ENCODE measurements at regions not wholly inside any gene's neighbourhood (a gene's known extent, or its start where the extent isn't known, plus 50 kb on each side); places are given as distances from the start of the nearest gene placed in this dataset.
A peak's percentile ranks its signal among the peaks of the same experiment; 100 is the strongest.
"Not testable (repeated sequence)": the region's sequence is repeated elsewhere in the genome, so short reads cannot be mapped to it uniquely, and the experiment has no call there.

DNA sequence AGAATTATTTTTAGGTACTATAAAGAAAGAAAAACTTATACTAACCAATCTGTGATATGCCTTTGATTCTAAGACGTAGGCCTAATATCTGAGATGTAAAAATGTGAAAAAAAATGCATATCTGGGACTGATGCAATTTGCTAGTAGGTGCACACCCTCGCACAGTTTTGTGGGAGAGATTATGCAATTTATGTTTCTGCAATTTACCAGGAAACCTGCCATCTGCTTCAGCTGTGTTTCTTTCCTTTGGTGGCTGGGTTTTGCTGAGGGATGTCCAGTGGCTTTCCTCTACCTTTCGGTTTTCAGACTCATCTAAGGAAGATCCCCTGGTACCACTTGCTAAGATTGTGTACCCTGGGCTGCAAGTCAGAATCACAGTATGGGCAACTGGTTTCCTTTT lies 186.9 kb downstream of the ZFP64 start:
- DNase-seq = no peak

DNA sequence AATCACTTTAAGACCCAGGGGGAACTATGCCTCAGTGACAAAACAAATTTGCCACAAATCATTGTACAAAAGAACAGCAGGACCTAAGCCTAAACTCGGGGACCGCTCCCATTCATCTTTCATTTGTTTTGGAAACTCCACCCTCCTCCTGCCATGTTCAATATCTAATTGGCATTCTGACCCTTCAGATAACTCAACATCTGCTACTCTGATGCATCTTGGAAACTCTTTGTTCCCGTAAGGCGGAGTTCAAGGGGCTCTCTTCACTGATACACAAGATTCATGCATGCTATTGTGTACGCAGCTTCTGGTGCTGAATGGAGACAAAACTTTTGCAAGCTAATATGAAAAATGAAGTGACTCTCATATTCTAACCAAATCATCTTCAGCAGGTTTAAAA lies 187.6 kb downstream of the ZFP64 start:
- DNase-seq = no peak

DNA sequence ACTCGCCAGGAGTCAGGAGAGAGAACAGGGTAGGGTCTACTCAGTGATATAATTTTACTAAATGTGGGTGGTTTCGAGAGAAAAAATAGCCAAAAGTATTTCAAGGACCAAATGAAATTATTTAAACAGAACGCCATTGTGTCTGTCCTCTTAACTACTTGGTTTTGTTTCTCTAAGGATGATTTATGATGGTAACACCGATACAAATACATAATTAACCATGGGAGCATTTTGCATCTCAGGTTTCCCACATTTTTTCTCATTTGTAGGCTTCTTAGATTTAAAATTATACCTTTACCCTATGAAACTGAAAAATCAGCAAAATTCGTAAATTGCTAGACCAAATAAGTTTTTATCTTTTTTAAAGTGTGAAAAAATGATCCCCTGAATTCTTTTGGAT lies 188.2 kb downstream of the ZFP64 start:
- DNase-seq = no peak

DNA sequence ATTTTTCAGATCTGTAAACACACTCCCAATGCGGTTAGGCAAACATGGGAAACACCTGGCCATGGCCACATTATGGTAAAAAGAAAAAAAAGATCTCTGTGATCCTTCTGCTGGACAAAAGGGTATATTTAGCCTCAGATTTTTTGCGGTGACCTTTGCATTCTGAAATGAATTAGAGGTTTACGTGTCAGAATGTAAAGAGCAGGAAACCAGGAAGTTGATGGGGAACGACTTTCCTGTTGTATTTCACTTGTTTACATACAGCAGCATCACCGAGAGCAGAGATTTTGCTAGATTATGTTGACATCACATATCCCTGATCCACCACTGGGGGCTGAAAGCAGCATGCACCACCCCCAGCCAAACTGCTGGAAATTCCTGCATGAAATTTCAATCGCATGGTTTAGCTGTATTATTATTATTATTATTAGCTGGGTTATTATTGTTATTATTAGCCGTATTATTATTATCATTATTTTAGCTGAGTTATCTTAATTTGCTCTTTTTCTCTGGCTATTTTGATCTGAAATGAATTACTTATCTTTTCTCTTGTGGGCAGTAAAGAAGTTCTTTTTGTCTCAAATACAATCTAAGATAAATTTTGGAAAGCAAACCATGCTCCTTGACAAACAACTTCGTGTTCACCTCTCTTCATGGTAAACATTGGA lies 189.4 kb downstream of the ZFP64 start:
- DNase-seq = peak in 1 of 2 experiments; percentile 12

DNA sequence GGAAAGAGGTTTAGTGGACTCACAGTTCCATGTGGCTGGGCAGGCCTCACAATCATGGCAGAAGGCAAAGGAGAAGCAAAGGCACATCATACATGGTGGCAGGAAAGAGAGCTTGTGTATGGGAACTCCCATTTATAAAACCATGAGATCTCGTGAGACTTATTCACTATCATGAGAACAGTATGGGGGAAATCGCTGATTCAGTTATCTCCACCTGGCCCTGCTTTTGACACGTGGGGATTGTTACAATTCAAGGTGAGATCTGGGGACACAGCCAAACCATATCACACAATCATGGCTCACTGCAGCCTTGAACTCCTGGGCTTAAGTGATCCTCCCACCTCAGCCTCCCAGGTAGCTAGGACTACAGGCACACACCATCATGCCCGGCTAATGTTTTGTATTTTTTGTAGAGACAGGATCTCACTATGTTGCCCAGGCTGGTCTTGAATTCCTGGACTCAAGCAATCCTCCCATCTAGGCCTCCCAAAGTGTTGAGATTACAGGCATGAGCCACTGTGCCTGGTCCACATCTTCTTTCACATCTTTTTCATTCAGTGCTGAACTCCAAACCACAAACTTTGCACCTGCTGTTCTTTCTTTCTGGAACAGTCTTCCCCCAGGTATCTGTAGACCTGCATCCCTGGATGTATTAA lies 194.2 kb downstream of the ZFP64 start:
- not testable (repeated sequence) for DNase-seq

DNA sequence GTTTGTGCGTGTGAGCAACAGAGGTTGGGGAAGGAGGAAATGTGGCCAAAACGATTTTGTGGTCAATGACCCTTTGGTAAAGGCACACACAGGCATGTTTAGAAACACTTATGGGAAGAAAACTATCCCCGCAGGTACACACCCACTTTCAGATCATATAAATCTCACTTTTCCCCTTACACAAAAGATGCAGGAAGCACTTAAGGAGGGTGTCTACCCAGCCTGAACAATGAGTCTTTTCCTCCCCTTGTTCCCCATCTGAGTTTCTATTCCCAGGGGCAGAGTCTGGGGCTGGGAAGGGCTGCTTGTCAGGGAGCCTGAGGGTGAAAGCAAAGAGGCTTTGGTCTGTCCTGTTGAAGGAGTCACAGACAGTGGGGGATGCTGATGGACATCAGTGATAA lies 193.2 kb upstream of the SALL4 start:
- DNase-seq = no peak

DNA sequence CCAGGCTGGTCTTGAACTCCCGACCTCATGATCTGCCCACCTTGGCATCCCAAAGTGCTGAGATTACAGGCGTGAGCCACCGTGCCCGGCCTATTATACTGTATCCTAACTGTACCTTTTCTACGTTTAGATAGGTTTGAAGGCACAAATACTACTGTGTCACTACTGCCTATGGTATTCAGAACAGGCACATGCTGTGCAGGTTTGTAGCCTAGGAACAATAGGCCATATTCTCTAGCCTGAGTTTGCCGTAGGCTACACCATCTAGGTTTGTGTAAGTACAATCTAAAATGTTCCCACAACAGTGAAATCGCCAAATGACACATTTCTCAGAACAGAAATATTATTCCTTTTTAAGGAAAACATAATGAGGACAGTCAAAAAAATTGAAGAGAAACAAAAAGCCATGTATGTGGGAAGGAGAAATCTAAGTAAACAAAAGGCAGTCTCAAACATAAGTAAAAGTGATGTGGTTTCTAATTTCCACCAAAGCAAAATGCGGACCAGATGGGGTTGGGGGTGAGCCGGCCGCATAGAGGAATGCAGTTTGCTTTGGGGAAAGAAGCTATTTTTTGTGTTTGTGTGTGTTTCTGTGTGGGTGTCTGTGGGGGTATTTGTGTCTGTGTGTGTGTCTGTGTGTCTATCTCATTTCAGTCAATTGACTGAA lies 192.6 kb upstream of the SALL4 start:
- DNase-seq = no peak

DNA sequence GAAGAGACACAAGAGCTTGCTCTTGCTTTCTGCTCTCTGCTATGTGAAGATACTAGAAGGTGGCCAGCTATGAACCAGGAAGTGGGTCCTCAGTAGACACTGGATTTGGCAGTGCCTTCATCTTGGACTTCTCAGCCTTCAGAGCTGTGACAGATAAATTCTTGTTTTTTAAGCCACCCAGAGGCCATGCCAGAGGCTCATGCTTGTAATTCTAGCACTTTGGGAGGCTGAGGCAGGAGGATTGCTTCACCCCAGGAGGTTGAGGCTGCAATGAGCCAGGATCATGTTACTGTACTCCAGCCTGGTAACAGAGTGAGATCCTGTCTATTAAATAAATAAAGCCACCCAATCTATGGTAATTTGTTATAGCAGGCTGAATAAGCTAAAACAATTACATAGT lies 185.5 kb upstream of the SALL4 start:
- DNase-seq = no peak

DNA sequence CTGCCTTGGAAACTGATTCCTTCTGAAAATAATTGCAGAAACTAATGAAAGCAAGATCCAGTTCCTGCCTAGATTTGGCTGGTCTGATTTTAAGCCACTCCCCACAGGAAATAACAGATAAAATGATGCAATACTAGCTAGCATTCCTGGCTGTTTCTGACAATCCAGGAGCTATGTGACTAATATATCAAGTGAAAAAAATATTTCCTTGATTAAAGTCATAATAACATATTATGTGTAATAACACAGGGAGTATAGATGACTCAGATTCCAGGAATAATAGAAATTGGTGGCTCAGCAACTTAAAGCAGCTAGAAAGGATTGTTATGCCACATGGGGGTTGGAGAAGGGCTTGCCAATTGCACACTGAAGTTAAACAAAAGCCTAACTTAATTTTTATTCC lies 182.7 kb upstream of the SALL4 start:
- DNase-seq = peak; percentile 77 to 92

DNA sequence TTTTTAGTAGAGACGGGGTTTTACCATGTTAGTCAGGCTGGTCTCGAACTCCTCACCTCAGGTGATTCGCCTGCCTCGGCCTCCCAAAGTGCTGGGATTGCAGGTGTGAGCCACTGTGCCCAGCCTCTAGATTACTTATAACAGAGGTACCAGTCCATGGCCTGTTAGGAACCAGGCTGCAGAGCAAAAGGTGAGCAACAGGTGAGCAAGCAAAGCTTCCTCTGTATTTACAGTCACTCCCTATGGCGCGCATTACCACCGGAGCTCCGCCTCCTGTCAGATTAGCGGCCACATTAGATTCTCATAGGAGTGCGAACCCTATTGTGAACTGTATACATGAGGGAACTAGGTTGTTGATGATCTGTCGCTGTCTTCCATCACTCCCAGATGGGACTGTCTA lies 178.0 kb upstream of the SALL4 start:
- DNase-seq = no peak

DNA sequence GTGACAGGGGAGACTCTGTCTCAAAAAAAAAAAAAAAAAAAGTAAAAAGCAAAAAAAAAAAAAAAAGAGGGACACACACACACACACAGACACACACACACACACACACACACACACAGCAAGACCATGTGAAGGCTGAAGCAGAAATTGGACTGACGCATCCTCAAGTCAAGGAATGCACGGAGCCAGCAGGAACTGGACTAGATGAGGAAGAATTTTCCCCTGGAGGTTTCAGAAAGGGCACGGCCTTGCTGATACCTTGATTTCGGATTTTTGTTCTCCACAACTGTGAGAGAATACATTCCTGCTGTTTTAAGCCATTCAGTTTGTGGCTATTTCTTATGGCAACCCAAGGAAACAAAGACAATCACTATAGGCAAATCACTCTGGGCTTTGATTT lies 176.9 kb upstream of the SALL4 start:
- no peak for DNase-seq

DNA sequence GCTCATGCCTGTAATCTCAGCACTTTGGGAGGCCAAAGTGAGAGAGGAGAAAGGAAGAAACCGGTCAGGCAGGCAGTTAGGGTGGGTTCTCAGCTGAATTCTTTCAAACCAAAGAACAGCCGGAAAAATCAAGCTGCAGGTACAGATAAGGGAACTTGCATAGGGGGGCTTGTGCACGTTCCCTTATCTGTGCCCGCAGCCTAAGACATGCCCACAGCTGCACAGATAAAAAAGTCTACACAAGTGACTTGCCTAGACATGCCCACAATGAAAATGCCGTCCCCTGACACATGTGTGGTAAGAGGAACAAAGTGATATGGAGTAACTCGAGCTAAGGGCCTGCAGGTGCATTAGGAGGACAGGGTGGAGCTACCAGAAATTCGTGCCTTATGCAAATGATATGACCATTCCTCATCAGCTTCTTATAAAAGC lies 175.8 kb upstream of the SALL4 start:
- DNase-seq = no peak

DNA sequence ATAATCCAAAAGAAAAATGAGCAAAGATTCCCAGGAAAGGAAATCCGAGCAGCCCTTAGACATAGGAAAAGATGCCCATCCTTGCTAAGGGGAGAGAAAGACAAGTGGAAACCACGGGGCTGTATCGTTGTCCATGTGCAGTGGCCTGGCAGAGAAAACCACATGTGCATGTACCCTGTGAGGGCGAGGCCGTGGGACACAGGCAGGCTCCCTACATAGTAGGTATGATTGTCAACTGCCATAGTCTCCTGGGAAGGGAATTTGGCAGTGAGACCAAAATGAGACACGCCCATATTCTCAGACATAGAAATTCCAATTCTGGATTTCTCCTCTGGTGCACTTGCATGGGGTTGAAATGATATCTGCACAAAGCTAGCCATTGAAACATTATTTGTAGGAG lies 169.7 kb upstream of the SALL4 start:
- no peak for DNase-seq

DNA sequence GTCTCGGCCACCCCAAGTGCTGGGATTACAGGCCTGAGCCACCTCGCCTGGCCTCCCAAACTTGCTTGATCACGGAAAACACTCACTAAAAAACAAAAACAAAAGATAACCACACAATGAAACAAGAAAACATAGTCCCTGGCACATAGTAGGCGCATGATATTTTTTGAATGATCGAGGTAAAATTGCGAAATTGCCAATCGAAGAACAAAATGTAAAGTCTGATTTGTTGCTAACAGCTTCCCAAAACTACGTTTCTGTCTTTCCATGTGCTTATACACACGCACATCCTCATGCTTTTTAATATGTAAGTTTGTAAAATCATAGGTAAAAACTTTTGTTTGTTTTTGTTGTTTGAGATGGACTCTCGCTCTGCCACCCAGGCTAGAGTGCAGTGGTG lies 168.5 kb upstream of the SALL4 start:
- DNase-seq = no peak

DNA sequence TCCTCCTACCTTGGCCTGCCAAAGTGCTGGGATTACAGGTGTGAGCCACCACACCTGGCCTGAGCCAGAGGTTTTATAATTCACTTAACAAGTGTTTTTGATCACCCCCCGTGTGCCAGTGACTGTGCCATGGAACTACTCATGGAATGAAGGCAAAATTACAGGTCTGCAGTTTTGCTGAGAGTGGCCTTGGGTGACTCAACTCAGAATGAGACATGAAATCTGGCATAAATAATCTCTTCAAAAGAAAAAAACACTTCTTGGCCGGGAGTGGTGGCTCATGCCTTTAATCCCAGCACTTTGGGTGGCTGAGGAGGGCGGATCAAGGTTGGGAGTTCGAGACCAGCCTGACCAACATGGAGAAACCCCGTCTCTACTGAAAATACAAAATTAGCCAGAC lies 166.9 kb upstream of the SALL4 start:
- no peak for DNase-seq

DNA sequence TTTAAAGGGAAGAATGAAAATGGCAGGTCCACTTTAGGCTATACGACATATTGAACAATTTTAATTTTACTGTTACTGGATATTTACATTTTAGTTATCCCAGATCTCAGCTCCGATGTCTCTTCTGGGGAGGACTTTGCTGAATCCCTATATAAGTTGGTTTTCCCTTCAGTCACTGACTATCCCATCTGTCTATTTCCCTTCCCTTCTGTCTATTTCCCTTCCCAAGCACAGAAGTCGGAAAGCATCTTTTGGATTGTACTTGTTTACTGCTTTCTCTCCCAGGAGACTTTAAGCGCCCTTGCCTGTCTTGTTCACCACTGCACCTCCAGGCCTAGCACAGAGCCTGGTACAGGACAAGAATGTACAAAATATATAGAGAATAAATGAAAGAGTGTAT lies 165.8 kb upstream of the SALL4 start:
- DNase-seq = no peak

DNA sequence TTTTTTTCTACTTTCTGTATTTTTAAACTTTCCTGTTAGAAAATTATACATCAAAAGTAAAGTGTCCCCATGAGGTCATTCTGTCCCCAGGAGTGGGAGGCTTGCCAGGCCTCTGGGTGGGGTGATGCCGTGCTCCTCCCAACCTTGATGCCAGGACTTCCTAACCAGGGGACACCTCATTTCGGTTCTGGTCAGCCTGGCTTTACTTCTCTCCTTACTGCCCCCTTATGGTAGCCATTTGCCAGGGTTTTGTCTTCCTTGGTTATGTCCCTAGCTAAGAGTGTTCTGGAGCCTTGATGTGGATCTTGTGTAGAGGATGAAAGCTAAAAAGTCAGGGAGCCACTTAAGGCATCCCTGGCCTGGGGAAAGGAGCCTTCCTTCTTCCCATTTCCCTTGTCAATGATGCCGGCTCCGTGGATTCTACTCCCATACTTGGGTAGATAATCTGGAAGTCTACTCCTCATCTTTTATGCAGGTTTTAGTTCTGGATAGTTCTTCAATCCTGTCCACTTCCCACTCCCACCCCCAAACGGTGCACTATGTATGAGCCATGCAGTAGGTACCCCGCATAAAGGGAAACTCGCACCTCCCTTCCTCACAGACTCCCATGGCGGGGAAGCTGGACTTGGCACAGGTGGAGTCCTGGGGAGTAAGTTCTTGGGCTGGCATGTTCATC lies 164.1 kb upstream of the SALL4 start:
- DNase-seq = peak; percentile 42 to 83

DNA sequence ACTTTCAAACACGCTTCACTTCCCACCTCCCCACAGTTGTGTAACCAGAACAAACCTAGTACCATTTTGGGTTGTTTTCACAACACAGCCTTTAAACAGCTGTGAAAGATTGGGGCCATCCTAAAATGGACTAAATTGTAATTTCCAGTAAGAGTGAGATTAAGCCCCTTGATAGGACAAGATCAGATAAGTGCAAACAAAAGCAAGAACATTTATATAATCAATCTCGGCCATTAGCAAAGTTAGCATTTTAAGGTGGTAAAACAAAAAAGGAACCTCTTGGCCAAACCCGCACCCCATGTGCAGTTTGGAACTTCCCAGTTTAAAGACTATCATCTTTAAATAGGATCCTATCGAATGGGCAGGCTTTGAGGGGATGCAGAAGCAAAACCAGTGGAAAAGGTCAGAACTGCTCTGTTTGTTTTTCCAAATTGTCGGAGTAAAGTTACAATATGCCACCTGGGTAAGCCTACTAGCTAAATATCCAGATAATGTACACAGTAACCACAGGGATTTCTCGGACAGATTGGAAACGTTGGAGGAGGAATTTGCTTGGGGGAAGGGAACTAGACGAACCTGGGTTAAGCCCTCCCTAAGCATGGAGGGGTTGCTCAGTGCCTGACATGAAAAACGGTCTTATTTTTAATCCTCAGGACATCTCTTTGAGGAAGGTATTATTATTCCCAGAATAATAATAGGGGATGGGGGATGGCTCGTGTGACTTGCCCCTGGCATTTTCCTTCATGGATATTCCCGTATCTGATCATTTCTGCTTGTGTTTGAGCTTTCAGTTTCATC lies 159.8 kb upstream of the SALL4 start:
- DNase-seq = no peak

DNA sequence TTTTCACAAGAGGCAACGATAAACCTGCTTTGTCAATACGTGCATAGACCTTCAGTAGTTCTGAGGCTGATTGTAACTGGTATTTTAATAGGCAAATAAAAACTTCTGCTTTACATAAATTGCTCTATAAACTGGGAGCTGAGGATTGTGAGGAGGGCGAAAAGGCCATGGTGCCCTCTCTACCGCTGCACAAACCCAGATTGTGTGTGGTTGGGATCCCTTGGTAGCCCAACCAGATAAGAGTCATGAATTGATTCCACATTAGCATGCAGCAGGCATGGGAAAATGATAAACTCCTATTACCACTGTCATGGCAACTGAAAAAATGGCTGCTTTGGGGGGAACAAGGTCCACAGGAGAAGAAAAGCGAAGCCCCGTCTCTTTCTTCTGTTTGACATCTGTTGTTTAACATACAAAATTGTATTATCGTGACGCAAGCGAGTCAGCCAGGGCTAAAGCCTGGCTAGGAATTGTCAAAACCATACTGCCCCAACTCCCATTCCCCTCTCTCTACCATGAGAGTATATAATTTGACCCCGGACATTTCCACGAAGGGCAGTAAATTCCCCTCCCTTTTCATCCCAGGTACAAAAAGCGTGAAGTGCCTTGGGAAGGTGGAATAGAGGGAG lies 157.8 kb upstream of the SALL4 start:
- no peak for DNase-seq

DNA sequence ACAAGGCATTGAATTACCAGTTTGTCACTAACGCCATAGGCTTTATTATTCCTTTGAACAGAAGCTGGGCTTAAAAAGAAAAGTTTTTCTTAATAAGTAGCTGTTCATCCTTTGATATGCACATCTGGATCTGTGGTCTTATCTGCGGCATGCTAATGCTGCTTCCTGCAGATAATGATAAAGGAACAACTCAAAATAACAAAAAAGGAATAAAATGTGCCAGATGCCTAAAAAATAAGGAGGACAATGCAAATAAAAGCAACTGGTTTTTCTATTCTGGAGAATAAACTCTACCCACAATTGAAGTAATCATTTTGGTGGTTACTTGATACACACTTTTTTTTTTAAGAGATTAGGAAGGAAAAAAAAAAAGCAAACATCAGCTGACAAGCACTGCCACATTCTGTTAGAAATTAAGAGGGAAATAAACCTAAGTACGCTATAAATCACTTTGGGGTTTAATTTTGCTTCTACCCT lies 156.8 kb upstream of the SALL4 start:
- no peak for DNase-seq

DNA sequence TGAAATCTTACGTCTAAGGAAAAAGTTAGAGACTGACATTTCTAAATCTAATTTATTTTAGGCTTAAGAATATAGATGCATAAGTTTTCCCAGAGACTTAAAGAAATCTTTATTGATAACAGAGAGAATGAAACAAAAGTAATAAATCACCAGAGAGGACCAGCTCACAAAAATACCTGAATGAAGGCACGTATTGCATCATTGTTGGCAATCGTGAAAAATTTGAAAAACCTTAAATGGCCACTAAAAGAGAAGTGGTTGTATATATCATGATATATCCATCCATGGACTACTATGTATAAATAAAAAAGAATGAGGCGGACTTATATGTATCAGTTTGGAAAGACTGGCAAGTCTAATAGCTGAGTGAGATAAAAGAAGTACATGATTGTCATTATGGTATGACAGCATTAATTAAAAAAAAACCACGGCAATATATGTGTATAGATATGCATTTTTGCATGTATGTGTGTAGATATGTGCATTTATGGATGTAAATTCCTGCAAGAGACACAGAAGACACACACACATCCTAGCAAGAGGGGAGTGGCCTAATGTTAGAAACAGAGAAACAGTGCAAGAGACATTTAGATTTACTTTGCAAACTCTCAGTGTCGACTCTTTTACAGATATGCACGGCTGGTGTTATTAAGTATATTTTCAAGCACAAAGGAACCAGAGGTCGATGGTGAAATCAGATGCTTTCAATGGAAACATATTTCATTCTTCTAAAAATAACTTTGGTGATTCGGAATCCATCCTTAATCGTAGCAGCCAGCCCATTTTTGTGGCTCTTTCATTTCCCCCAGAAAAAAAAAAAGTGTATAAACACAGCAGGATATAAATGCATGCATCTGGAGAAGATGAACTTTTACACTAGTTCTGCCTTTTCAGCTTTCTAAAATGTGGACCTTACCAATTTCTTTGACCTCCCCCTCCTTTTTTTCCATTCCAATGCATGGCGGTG lies 156.1 kb upstream of the SALL4 start:
- DNase-seq = no peak

Data from SW 1271 (cell line).